Type B pancreatic cell (in vitro differentiated cells): ENCODE measurements at regions not wholly inside any gene's neighbourhood (a gene's known extent, or its start where the extent isn't known, plus 50 kb on each side); places are given as distances from the start of the nearest gene placed in this dataset.

ENCODE experiments used
- DNase-seq: peaks from one replicate; pipeline ENCODE4 v3.0.0; 2021; ENCODE audit warnings: mixed read lengths; ENCODE audit not compliant: unreplicated experiment; ENCODE audit errors: extremely low spot score
- H3K27ac Mint-ChIP-seq: 2 replicates; pipeline ENCODE4 v1.8.0; 2021; ENCODE audit warnings: mild to moderate bottlenecking, mixed read lengths
- H3K27me3 Mint-ChIP-seq: 2 replicates; pipeline ENCODE4 v1.8.0; 2021; ENCODE audit warnings: mixed read lengths
- H3K36me3 Mint-ChIP-seq: 2 replicates; pipeline ENCODE4 v1.8.0; 2021; ENCODE audit warnings: mixed read lengths
- H3K4me1 Mint-ChIP-seq: one replicate; pipeline ENCODE4 v1.8.0; 2021; ENCODE audit warnings: mixed read lengths; ENCODE audit not compliant: unreplicated experiment
- H3K4me3 Mint-ChIP-seq: 2 replicates; pipeline ENCODE4 v1.8.0; 2021; ENCODE audit warnings: mild to moderate bottlenecking, mixed read lengths
- H3K9me3 Mint-ChIP-seq: 2 replicates; pipeline ENCODE4 v1.8.0; 2021; ENCODE audit warnings: mixed read lengths
- CTCF ChIP-seq: fragments of 200-600 bp; sonication (generic); conservative IDR thresholded peaks from 2 replicates; pipeline ENCODE4 v1.5.0; 2021; ENCODE audit warnings: antibody characterized with exemption, mild to moderate bottlenecking

- peaks cover 28% of the 10 kb centered on the region for H3K4me1 Mint-ChIP-seq
- TF ChIP-seq CTCF, result no peak
- DNase-seq, result no peak
- H3K27me3 Mint-ChIP-seq, result no peaks in the 10 kb centered on the region
- H3K4me3 Mint-ChIP-seq, result no peak overlapping the region
- H3K27ac Mint-ChIP-seq, result no peak overlapping the region
- H3K9me3 Mint-ChIP-seq, result no peaks in the 10 kb centered on the region
- H3K36me3 Mint-ChIP-seq, result no peaks in the 10 kb centered on the region
Observed at GRCh38 chr11:121696931-121697670, 244.3 kb upstream of the SORL1-AS1 start.

GRCh38 chr11:121696177-121696871 lies 243.6 kb upstream of the SORL1-AS1 start:
- Mint-ChIP-seq H3K9me3 (no peaks in the 10 kb centered on the region), H3K27ac (peak overlapping the region; percentile 61), H3K27me3 (no peaks in the 10 kb centered on the region), H3K36me3 (no peaks in the 10 kb centered on the region), H3K4me3 (peak overlapping the region; percentile 47), H3K4me1 (peaks cover 28% of the 10 kb centered on the region)
- no peak for DNase-seq
- TF ChIP-seq CTCF, result no peak

GRCh38 chr11:121692236-121692635 lies 239.5 kb upstream of the SORL1-AS1 start:
- Mint-ChIP-seq H3K27ac (no peak overlapping the region), H3K4me1 (peaks cover 47% of the 10 kb centered on the region), H3K9me3 (peaks cover 5% of the 10 kb centered on the region), H3K36me3 (no peaks in the 10 kb centered on the region), H3K4me3 (no peak overlapping the region), H3K27me3 (no peaks in the 10 kb centered on the region)
- DNase-seq, result no peak
- no peak for TF ChIP-seq CTCF

- peak overlapping the region; percentile 61 for H3K27ac Mint-ChIP-seq
- no peak for TF ChIP-seq CTCF
- peaks cover 5% of the 10 kb centered on the region for H3K9me3 Mint-ChIP-seq
- no peak overlapping the region for H3K4me3 Mint-ChIP-seq
- no peak for DNase-seq
- H3K36me3 Mint-ChIP-seq, result no peaks in the 10 kb centered on the region
- H3K27me3 Mint-ChIP-seq, result no peaks in the 10 kb centered on the region
- peaks cover 37% of the 10 kb centered on the region for H3K4me1 Mint-ChIP-seq
Observed at GRCh38 chr11:121688860-121689614, 236.3 kb upstream of the SORL1-AS1 start.

- no peak for DNase-seq
- Mint-ChIP-seq H3K4me3 (no peak overlapping the region), H3K36me3 (no peaks in the 10 kb centered on the region), H3K27ac (peak overlapping the region; percentile 15), H3K27me3 (no peaks in the 10 kb centered on the region), H3K9me3 (peaks cover 5% of the 10 kb centered on the region), H3K4me1 (peaks cover 37% of the 10 kb centered on the region)
- TF ChIP-seq CTCF, result no peak
Observed at GRCh38 chr11:121688055-121688491, 235.3 kb upstream of the SORL1-AS1 start.
